HG03439 (cell line): ENCODE measurements at regions not wholly inside any gene's neighbourhood (a gene's known extent, or its start where the extent isn't known, plus 50 kb on each side); places are given as distances from the start of the nearest gene placed in this dataset.
"Not testable (repeated sequence)": the region's sequence is repeated elsewhere in the genome, so short reads cannot be mapped to it uniquely, and the experiment has no call there.

Experiments used
- ATAC-seq: cut with Tn5 transposase; IDR thresholded peaks from one replicate; pipeline ENCODE4 v1.9.1; 2021; ENCODE audit warnings: mild to moderate bottlenecking, moderate library complexity; ENCODE audit not compliant: unreplicated experiment

GRCh38 chr4:59689149-59689548, 1511.0 kb upstream of the ADGRL3 start:
- no peak for ATAC-seq

- no peak for ATAC-seq
These were observed 1504.6 kb upstream of the ADGRL3 start for GRCh38 chr4:59695355-59696053.

- no peak for ATAC-seq
These were observed 1502.1 kb upstream of the ADGRL3 start for GRCh38 chr4:59698041-59698440.

GRCh38 chr4:59700651-59701050, 1499.5 kb upstream of the ADGRL3 start:
- no peak for ATAC-seq

GRCh38 chr4:59704616-59705015, 1495.5 kb upstream of the ADGRL3 start:
- no peak for ATAC-seq

GRCh38 chr4:59712470-59712869, 1487.7 kb upstream of the ADGRL3 start:
- ATAC-seq = no peak

- ATAC-seq = not testable (repeated sequence)
These were observed 1475.8 kb upstream of the ADGRL3 start for GRCh38 chr4:59724286-59724685.

- ATAC-seq = no peak
These were observed 1472.4 kb upstream of the ADGRL3 start for GRCh38 chr4:59727745-59728144.

- ATAC-seq = no peak
These were observed 1471.6 kb upstream of the ADGRL3 start for GRCh38 chr4:59728496-59728895.

- ATAC-seq = no peak
These were observed 1470.8 kb upstream of the ADGRL3 start for GRCh38 chr4:59729321-59729720.

- ATAC-seq = no peak
These were observed 1451.7 kb upstream of the ADGRL3 start for GRCh38 chr4:59748433-59748832.

GRCh38 chr4:59759082-59759825, 1440.9 kb upstream of the ADGRL3 start:
- no peak for ATAC-seq

- ATAC-seq = no peak
These were observed 1437.8 kb upstream of the ADGRL3 start for GRCh38 chr4:59762344-59762743.

GRCh38 chr4:59770601-59771264, 1429.4 kb upstream of the ADGRL3 start:
- no peak for ATAC-seq

- no peak for ATAC-seq
These were observed 1427.4 kb upstream of the ADGRL3 start for GRCh38 chr4:59772641-59773139.

- not testable (repeated sequence) for ATAC-seq
These were observed 1419.9 kb upstream of the ADGRL3 start for GRCh38 chr4:59780271-59780670.

- ATAC-seq = no peak
These were observed 1395.0 kb upstream of the ADGRL3 start for GRCh38 chr4:59805176-59805575.

- ATAC-seq = no peak
These were observed 1385.6 kb upstream of the ADGRL3 start for GRCh38 chr4:59814402-59815010.

- no peak for ATAC-seq
These were observed 1381.5 kb upstream of the ADGRL3 start for GRCh38 chr4:59818656-59819055.

- no peak for ATAC-seq
These were observed 1376.8 kb upstream of the ADGRL3 start for GRCh38 chr4:59823311-59823710.

GRCh38 chr4:59825104-59825503, 1375.0 kb upstream of the ADGRL3 start:
- ATAC-seq = no peak
